OCI-LY3 (cell line): ENCODE measurements at regions not wholly inside any gene's neighbourhood (a gene's known extent, or its start where the extent isn't known, plus 50 kb on each side); places are given as distances from the start of the nearest gene placed in this dataset.

Experiments used
- H2AFZ ChIP-seq: fragments of 200-600, 300-600 bp; shearing (Covaris generic); 2 replicates; pipeline ENCODE4 v1.6.0; 2014; ENCODE audit warnings: antibody characterized with exemption, low read depth, low read length
- H3K27ac ChIP-seq: fragments of 200-600, 300-600 bp; sonication (generic); 2 replicates; pipeline ENCODE4 v1.5.1; 2014; ENCODE audit warnings: mild to moderate bottlenecking, low read length, moderate library complexity, mixed read lengths
- H3K27me3 ChIP-seq: fragments of 200-600, 300-600 bp; sonication (generic); 2 replicates; pipeline ENCODE4 v1.6.1; 2014; ENCODE audit warnings: low read depth, low read length, mixed read lengths
- H3K36me3 ChIP-seq: fragments of 200-600, 300-600 bp; sonication (generic); replicated peaks from 2 replicates; pipeline ENCODE3; 2014; ENCODE audit warnings: low read depth, low read length, mixed read lengths
- H3K4me1 ChIP-seq: fragments of 300-600, 200-600 bp; sonication (generic); 2 replicates; pipeline ENCODE4 v1.6.1; 2014; ENCODE audit warnings: low read length, mixed read lengths
- H3K4me2 ChIP-seq: fragments of 200-600, 300-600 bp; sonication (generic); 2 replicates; pipeline ENCODE4 v1.6.1; 2014; ENCODE audit warnings: low read length, mixed read lengths
- H3K4me3 ChIP-seq: fragments of 300-600, 200-600 bp; sonication (generic); 2 replicates; pipeline ENCODE4 v1.5.1; 2014; ENCODE audit warnings: antibody characterized with exemption, mild to moderate bottlenecking, low read length, moderate library complexity
- H3K79me2 ChIP-seq: fragments of 300-600, 200-600 bp; shearing (Covaris generic); 2 replicates; pipeline ENCODE4 v1.6.1; 2014; ENCODE audit warnings: mild to moderate bottlenecking, low read length, mixed read lengths
- H3K9ac ChIP-seq: fragments of 300-600, 200-600 bp; shearing (Covaris generic); 2 replicates; pipeline ENCODE4 v1.6.0; 2014; ENCODE audit warnings: mild to moderate bottlenecking, low read length, moderate library complexity
- H3K9me3 ChIP-seq: fragments of 200-600, 300-600 bp; shearing (Covaris generic); 2 replicates; pipeline ENCODE4 v1.6.1; 2014; ENCODE audit warnings: low read length, mixed read lengths; ENCODE audit not compliant: insufficient read depth
- H4K20me1 ChIP-seq: fragments of 200-600, 300-600 bp; sonication (generic); 2 replicates; pipeline ENCODE4 v1.6.1; 2016; ENCODE audit warnings: low read length, mixed read lengths; ENCODE audit not compliant: insufficient read depth
- CTCF ChIP-seq: fragments of 200-600, 300-600 bp; sonication (generic); IDR thresholded peaks from 2 replicates; pipeline ENCODE4 v1.5.1; 2014; ENCODE audit warnings: antibody characterized with exemption, low read length, low read depth
- EZH2phosphoT487 ChIP-seq: fragments of 200-600 bp; shearing (Covaris generic); IDR thresholded peaks from 2 replicates; pipeline ENCODE4 v1.6.1; 2018; ENCODE audit warnings: antibody characterized with exemption, mixed run types, low read depth

DNA sequence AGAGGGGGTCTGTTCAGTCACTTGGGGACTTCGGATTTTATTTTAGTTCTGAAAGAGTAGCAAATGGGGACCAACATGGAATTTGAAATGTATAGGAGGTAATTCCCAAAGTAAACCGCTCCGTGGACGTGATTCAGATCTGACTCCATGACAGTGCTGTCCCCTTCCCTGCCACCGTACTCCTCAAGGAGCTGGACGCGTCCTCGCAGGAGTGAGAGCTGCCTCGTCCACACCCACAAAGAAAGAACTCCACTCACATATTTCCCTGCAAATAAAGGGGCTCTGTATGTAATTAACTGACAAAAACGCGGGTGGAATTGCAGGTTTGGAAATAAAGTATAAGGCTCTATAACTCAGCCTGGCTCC is 183.6 kb downstream of the ETS2 start:
- no peak overlapping the region for H3K9ac ChIP-seq
- no peaks in the 10 kb centered on the region for H3K4me1 ChIP-seq
- H3K4me2 ChIP-seq: no peak overlapping the region

DNA sequence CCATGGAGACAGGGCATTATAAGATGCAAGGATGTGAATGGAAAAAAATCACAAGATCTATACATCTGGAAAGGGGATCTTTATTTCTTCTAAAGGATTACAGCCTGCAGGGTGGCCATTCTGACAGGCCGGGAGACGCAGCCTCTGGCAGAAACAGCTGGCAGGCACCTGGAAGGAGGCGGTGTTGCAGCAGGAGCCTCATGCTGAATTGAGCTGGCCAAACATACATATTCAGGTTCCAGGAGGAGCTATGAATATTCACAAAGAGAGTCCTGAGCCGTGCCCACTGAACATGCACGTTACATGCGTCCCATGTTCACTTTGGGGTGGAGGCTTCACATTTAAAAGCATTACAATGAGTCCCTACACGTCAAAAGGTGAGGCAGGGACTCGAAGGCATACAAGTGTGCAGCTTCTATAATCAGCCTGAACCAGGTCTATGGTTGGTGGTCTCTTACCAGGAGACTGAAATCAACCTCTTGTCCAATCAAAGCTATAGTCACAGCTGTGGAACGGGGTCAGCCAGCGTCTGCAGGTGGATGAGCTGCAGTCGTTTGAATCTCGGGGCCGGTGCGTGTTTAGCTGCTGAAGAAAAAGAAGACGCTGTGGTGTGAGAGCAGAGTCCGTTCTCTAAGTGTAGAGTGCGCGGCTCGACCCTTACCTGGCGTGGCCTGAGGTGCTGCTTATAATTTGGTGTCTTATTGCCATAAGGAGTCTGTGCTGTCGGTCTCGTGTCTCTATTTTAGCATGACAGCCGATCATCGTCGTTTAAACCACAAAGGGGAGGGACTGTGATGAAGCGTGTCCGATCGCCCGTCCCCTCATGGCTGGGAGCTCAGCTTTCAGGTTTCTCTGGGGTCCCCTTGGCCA is 183.0 kb downstream of the ETS2 start:
- Histone ChIP-seq H3K36me3 (no peaks in the 10 kb centered on the region), H2AFZ (no peak overlapping the region), H4K20me1 (no peaks in the 10 kb centered on the region), H3K9ac (no peak overlapping the region), H3K9me3 (no peaks in the 10 kb centered on the region), H3K4me3 (no peak overlapping the region), H3K27ac (no peak overlapping the region), H3K79me2 (no peaks in the 10 kb centered on the region), H3K27me3 (peaks cover 20% of the 10 kb centered on the region), H3K4me2 (no peak overlapping the region), H3K4me1 (no peaks in the 10 kb centered on the region)
- TF ChIP-seq CTCF (no peak), EZH2phosphoT487 (no peak)

More for the DNA sequence above, 183.6 kb downstream of the ETS2 start:
- Histone ChIP-seq H2AFZ (no peak overlapping the region), H3K27ac (no peak overlapping the region), H3K27me3 (peaks cover 20% of the 10 kb centered on the region), H4K20me1 (no peaks in the 10 kb centered on the region), H3K79me2 (no peaks in the 10 kb centered on the region), H3K9me3 (no peaks in the 10 kb centered on the region), H3K4me3 (no peak overlapping the region), H3K36me3 (no peaks in the 10 kb centered on the region)
- TF ChIP-seq EZH2phosphoT487: no peak
- no peak for TF ChIP-seq CTCF

DNA sequence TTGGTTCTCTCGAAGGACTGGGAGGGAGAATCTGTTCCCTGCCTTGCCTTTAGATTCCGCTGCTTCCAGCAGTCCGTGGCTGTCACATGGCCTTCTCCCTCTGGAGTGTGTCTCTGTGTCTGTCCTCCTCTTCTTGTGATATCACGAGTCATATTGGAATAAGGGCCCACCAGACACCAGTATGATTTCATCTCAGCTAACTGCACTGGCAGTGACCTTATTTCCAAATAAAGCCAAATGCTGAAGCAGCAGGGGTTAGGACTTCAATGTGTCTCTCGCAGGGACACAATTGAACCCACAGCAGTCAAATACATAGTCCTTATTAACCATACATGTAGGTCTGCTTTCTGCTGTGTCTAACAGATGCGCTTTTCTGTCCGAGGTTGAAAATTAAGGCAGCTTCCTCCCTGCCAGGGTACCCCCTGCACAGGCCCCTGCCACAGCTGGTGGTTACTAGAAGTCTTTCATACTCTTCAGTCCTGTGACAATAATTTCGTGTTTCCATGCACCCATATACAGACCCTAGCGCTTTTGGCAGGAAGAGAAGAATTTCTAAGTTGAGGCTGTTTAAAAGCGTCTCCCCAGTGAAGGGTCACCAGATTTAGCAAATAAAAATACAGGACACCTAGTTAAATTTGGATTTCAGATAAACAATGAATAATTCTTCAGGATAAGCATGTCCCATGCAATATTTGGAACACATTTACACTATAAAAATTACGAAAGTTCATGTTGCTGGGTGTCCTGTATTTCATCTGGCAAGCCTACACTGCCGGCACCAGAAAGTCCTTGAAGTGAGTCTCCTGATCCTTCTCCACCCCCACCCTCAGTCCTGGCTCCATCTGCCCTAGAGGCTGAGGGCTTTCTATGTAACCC is 182.1 kb downstream of the ETS2 start:
- Histone ChIP-seq H3K4me2 (no peak overlapping the region), H3K36me3 (no peaks in the 10 kb centered on the region)

More for the DNA sequence above, 182.1 kb downstream of the ETS2 start:
- Histone ChIP-seq H4K20me1 (no peaks in the 10 kb centered on the region), H2AFZ (no peak overlapping the region), H3K79me2 (no peaks in the 10 kb centered on the region), H3K4me3 (no peak overlapping the region), H3K4me1 (no peaks in the 10 kb centered on the region), H3K27ac (no peak overlapping the region), H3K27me3 (peaks cover 20% of the 10 kb centered on the region), H3K9ac (no peak overlapping the region), H3K9me3 (no peaks in the 10 kb centered on the region)
- TF ChIP-seq EZH2phosphoT487: no peak
- TF ChIP-seq CTCF: no peak
